ENCODE measurements at regions not wholly inside any gene's neighbourhood (a gene's known extent, or its start where the extent isn't known, plus 50 kb on each side); places are given as distances from the start of the nearest gene placed in this dataset.

DNA sequence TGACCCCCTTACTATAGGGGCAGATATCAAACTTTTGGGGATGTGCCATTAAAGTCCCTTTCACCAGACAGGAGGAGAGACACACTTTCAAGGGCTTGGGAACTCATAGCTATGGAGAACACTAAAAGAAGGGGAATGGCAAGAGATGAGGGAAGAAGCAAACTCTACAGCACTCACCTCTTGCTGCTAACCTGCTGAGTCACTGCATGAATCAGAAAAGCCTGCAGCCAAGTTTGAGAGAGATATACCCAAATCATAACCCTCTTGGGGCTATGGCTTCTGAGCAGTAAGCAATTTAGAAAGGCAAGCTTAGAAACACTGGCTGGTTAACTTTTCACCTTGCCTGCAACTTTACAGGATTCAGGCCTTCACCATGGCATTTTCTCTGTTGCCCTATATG is 1028.0 kb downstream of the UQCRFS1 start:
- TF ChIP-seq, protein P1, sequence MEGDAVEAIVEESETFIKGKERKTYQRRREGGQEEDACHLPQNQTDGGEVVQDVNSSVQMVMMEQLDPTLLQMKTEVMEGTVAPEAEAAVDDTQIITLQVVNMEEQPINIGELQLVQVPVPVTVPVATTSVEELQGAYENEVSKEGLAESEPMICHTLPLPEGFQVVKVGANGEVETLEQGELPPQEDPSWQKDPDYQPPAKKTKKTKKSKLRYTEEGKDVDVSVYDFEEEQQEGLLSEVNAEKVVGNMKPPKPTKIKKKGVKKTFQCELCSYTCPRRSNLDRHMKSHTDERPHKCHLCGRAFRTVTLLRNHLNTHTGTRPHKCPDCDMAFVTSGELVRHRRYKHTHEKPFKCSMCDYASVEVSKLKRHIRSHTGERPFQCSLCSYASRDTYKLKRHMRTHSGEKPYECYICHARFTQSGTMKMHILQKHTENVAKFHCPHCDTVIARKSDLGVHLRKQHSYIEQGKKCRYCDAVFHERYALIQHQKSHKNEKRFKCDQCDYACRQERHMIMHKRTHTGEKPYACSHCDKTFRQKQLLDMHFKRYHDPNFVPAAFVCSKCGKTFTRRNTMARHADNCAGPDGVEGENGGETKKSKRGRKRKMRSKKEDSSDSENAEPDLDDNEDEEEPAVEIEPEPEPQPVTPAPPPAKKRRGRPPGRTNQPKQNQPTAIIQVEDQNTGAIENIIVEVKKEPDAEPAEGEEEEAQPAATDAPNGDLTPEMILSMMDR (IDR thresholded peaks at IDR 0.05), result no peak
- TF ChIP-seq TP53 (CRISPR knock-in tag; IDR thresholded peaks at IDR 0.05) (no peak), RNF2 (IDR thresholded peaks at IDR 0.05; ENCODE audit: borderline replicate concordance, low read depth) (no peak), SREBF2 (IDR thresholded peaks at IDR 0.05) (no peak), ESRRA (IDR thresholded peaks at IDR 0.05; ENCODE audit: borderline replicate concordance, low read length) (no peak), ZFP36 (IDR thresholded peaks at IDR 0.05; ENCODE audit: borderline replicate concordance, partially characterized antibody) (no peak), EP300 (IDR thresholded peaks at IDR 0.05) (no peak), POLR2A (IDR thresholded peaks at IDR 0.05; ENCODE audit: low read length) (no peak), NR3C1 (IDR thresholded peaks at IDR 0.05) (no peak), CHD4 (IDR thresholded peaks at IDR 0.05; ENCODE audit: borderline replicate concordance) (no peak), KDM5A (IDR thresholded peaks at IDR 0.05) (no peak)
- TF ChIP-seq, protein P2, sequence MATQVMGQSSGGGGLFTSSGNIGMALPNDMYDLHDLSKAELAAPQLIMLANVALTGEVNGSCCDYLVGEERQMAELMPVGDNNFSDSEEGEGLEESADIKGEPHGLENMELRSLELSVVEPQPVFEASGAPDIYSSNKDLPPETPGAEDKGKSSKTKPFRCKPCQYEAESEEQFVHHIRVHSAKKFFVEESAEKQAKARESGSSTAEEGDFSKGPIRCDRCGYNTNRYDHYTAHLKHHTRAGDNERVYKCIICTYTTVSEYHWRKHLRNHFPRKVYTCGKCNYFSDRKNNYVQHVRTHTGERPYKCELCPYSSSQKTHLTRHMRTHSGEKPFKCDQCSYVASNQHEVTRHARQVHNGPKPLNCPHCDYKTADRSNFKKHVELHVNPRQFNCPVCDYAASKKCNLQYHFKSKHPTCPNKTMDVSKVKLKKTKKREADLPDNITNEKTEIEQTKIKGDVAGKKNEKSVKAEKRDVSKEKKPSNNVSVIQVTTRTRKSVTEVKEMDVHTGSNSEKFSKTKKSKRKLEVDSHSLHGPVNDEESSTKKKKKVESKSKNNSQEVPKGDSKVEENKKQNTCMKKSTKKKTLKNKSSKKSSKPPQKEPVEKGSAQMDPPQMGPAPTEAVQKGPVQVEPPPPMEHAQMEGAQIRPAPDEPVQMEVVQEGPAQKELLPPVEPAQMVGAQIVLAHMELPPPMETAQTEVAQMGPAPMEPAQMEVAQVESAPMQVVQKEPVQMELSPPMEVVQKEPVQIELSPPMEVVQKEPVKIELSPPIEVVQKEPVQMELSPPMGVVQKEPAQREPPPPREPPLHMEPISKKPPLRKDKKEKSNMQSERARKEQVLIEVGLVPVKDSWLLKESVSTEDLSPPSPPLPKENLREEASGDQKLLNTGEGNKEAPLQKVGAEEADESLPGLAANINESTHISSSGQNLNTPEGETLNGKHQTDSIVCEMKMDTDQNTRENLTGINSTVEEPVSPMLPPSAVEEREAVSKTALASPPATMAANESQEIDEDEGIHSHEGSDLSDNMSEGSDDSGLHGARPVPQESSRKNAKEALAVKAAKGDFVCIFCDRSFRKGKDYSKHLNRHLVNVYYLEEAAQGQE (IDR thresholded peaks at IDR 0.05), result no peak
- TF ChIP-seq, protein P3, sequence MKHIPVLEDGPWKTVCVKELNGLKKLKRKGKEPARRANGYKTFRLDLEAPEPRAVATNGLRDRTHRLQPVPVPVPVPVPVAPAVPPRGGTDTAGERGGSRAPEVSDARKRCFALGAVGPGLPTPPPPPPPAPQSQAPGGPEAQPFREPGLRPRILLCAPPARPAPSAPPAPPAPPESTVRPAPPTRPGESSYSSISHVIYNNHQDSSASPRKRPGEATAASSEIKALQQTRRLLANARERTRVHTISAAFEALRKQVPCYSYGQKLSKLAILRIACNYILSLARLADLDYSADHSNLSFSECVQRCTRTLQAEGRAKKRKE (CRISPR knock-in tag; IDR thresholded peaks at IDR 0.05; ENCODE audit: low read depth), result no peak
- TF ChIP-seq, protein P4, sequence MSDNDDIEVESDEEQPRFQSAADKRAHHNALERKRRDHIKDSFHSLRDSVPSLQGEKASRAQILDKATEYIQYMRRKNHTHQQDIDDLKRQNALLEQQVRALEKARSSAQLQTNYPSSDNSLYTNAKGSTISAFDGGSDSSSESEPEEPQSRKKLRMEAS (IDR thresholded peaks at IDR 0.05), result no peak

Data from A549 (cell line).